ENCODE measurements at regions not wholly inside any gene's neighbourhood (a gene's known extent, or its start where the extent isn't known, plus 50 kb on each side); places are given as distances from the start of the nearest gene placed in this dataset.

- no peak for TF ChIP-seq POLR2A (IDR thresholded peaks at IDR 0.05)
- TF ChIP-seq, protein P1, sequence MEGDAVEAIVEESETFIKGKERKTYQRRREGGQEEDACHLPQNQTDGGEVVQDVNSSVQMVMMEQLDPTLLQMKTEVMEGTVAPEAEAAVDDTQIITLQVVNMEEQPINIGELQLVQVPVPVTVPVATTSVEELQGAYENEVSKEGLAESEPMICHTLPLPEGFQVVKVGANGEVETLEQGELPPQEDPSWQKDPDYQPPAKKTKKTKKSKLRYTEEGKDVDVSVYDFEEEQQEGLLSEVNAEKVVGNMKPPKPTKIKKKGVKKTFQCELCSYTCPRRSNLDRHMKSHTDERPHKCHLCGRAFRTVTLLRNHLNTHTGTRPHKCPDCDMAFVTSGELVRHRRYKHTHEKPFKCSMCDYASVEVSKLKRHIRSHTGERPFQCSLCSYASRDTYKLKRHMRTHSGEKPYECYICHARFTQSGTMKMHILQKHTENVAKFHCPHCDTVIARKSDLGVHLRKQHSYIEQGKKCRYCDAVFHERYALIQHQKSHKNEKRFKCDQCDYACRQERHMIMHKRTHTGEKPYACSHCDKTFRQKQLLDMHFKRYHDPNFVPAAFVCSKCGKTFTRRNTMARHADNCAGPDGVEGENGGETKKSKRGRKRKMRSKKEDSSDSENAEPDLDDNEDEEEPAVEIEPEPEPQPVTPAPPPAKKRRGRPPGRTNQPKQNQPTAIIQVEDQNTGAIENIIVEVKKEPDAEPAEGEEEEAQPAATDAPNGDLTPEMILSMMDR (IDR thresholded peaks at IDR 0.05), result no peak
Observed at GRCh38 chr5:5971203-5971602, 407.1 kb downstream of the MED10 start.

All from thyroid gland (tissue), 4 donors.